ENCODE measurements at regions not wholly inside any gene's neighbourhood (a gene's known extent, or its start where the extent isn't known, plus 50 kb on each side); places are given as distances from the start of the nearest gene placed in this dataset.

GRCh38 chr10:131615150-131615549, 285.7 kb upstream of the PPP2R2D start:
- no peak overlapping the region for H3K4me3 ChIP-seq
- no peak overlapping the region for H2AFZ ChIP-seq
- TF ChIP-seq EZH2phosphoT487 (IDR thresholded peaks at IDR 0.05; ENCODE audit: low read depth, severe bottlenecking, unreplicated experiment) (no peak), CTCF (IDR thresholded peaks at IDR 0.05; ENCODE audit: poor library complexity) (no peak), EZH2 (IDR thresholded peaks at IDR 0.05; ENCODE audit: borderline replicate concordance) (no peak)
- H3K79me2 ChIP-seq = no peaks in the 10 kb centered on the region
- H3K27ac ChIP-seq = no peak overlapping the region
- no peaks in the 10 kb centered on the region for H3K9me3 ChIP-seq (ENCODE audit: low read depth)
- no peaks in the 10 kb centered on the region for H3K9me2 ChIP-seq (replicated peaks; ENCODE audit: insufficient read depth)
- H4K20me1 ChIP-seq (ENCODE audit: insufficient read depth, poor library complexity, severe bottlenecking) = no peaks in the 10 kb centered on the region
- H3K27me3 ChIP-seq = no peaks in the 10 kb centered on the region
- no peaks in the 10 kb centered on the region for H3K36me3 ChIP-seq (replicated peaks; ENCODE audit: insufficient read depth, low read depth)
- no peak overlapping the region for H3K4me2 ChIP-seq
- no peak for DNase-seq (ENCODE audit: low spot score)
- H3K4me1 ChIP-seq (ENCODE audit: insufficient read depth) = no peaks in the 10 kb centered on the region
- 96% methylated on average over 2 of the region's 2 CpGs for WGBS (ENCODE audit: low lambda C conversion rate, missing lambda C conversion rate)

- Histone ChIP-seq H3K4me3 (no peak overlapping the region), H3K4me1 (ENCODE audit: insufficient read depth) (no peaks in the 10 kb centered on the region), H3K4me2 (no peak overlapping the region), H3K9me3 (ENCODE audit: low read depth) (no peaks in the 10 kb centered on the region), H2AFZ (no peak overlapping the region), H4K20me1 (ENCODE audit: insufficient read depth, poor library complexity, severe bottlenecking) (no peaks in the 10 kb centered on the region), H3K36me3 (replicated peaks; ENCODE audit: insufficient read depth, low read depth) (no peaks in the 10 kb centered on the region), H3K9me2 (replicated peaks; ENCODE audit: insufficient read depth) (no peaks in the 10 kb centered on the region), H3K79me2 (no peaks in the 10 kb centered on the region), H3K27me3 (no peaks in the 10 kb centered on the region), H3K27ac (no peak overlapping the region)
- DNase-seq (ENCODE audit: low spot score) = no peak
- no peak for TF ChIP-seq EZH2phosphoT487 (IDR thresholded peaks at IDR 0.05; ENCODE audit: low read depth, severe bottlenecking, unreplicated experiment)
- TF ChIP-seq EZH2 (IDR thresholded peaks at IDR 0.05; ENCODE audit: borderline replicate concordance) = no peak
- WGBS (ENCODE audit: low lambda C conversion rate, missing lambda C conversion rate) = 91% methylated on average over 6 of the region's 6 CpGs
Measured at GRCh38 chr10:131616040-131616439, 284.8 kb upstream of the PPP2R2D start.

GRCh38 chr10:131617113-131617858, 283.5 kb upstream of the PPP2R2D start:
- WGBS (ENCODE audit: low lambda C conversion rate, missing lambda C conversion rate) = 85% methylated on average over 32 of the region's 36 CpGs
- H2AFZ ChIP-seq = no peak overlapping the region
- H4K20me1 ChIP-seq (ENCODE audit: insufficient read depth, poor library complexity, severe bottlenecking) = no peaks in the 10 kb centered on the region
- no peak overlapping the region for H3K4me2 ChIP-seq
- no peaks in the 10 kb centered on the region for H3K9me3 ChIP-seq (ENCODE audit: low read depth)
- no peaks in the 10 kb centered on the region for H3K4me1 ChIP-seq (ENCODE audit: insufficient read depth)
- TF ChIP-seq EZH2phosphoT487 (IDR thresholded peaks at IDR 0.05; ENCODE audit: low read depth, severe bottlenecking, unreplicated experiment) (no peak), CTCF (IDR thresholded peaks at IDR 0.05; ENCODE audit: poor library complexity) (no peak), EZH2 (IDR thresholded peaks at IDR 0.05; ENCODE audit: borderline replicate concordance) (no peak)
- no peaks in the 10 kb centered on the region for H3K27me3 ChIP-seq
- H3K9me2 ChIP-seq (replicated peaks; ENCODE audit: insufficient read depth) = no peaks in the 10 kb centered on the region
- no peak overlapping the region for H3K4me3 ChIP-seq
- H3K79me2 ChIP-seq = no peaks in the 10 kb centered on the region
- no peak for DNase-seq (ENCODE audit: low spot score)
- H3K36me3 ChIP-seq (replicated peaks; ENCODE audit: insufficient read depth, low read depth) = no peaks in the 10 kb centered on the region
- H3K27ac ChIP-seq = no peak overlapping the region

GRCh38 chr10:131618587-131619267, 282.1 kb upstream of the PPP2R2D start:
- no peaks in the 10 kb centered on the region for H3K9me3 ChIP-seq (ENCODE audit: low read depth)
- no peak overlapping the region for H3K27ac ChIP-seq
- H3K36me3 ChIP-seq (replicated peaks; ENCODE audit: insufficient read depth, low read depth) = no peaks in the 10 kb centered on the region
- no peak overlapping the region for H3K4me3 ChIP-seq
- TF ChIP-seq CTCF (IDR thresholded peaks at IDR 0.05; ENCODE audit: poor library complexity) (no peak), EZH2phosphoT487 (IDR thresholded peaks at IDR 0.05; ENCODE audit: low read depth, severe bottlenecking, unreplicated experiment) (no peak), EZH2 (IDR thresholded peaks at IDR 0.05; ENCODE audit: borderline replicate concordance) (no peak)
- H3K79me2 ChIP-seq = no peaks in the 10 kb centered on the region
- H4K20me1 ChIP-seq (ENCODE audit: insufficient read depth, poor library complexity, severe bottlenecking) = no peaks in the 10 kb centered on the region
- no peaks in the 10 kb centered on the region for H3K4me1 ChIP-seq (ENCODE audit: insufficient read depth)
- 81% methylated on average over 21 of the region's 21 CpGs for WGBS (ENCODE audit: low lambda C conversion rate, missing lambda C conversion rate)
- no peak overlapping the region for H2AFZ ChIP-seq
- DNase-seq (ENCODE audit: low spot score) = no peak
- no peaks in the 10 kb centered on the region for H3K27me3 ChIP-seq
- no peak overlapping the region for H3K4me2 ChIP-seq
- no peaks in the 10 kb centered on the region for H3K9me2 ChIP-seq (replicated peaks; ENCODE audit: insufficient read depth)
